ENCODE measurements at regions not wholly inside any gene's neighbourhood (a gene's known extent, or its start where the extent isn't known, plus 50 kb on each side); places are given as distances from the start of the nearest gene placed in this dataset.

DNA sequence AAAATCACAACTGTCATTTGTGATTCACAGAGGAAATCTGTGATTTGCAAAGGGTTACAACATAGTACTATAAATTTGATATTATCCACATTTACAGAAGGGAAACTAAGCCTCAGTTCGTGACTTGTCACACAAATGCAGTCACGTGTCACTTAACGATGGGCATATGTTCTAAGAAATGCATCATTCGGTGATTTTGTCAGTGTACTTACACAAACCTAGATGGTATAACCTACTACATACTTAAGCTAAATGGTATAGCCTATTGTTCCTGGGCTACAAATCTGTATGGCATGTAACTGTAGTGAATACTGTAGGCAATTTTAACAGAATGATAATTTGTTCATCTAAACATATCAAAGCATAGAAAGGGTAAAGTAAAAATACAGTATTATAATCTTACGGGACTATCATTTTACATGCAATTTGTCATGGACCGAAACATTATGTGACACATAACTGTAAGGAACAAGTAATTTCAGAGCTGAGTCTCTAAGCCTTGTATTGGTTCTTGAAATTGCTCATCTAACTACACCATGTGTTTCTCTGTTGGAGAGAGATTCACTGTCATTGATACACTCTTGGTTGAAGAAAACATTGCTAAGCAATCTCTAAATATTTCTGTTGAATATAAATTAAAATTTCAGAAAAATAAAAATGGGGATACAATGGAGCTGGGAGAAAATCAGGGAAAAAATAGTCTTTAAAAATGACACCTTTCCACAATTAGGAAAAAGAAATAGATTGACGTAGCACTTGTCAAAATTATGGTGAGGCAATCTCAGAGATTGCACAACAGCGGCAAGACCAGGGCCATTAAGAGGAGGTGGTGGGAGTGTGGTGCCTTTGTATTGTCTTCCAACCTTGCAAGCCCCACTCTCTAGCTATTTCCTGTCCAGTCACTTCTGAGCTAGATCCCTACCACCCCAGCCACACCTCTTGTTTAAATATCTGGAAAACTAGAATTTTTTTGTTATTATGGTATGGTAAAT lies 645.8 kb upstream of the TBL1XR1 start:
- H3K36me3 ChIP-seq (replicated peaks in 1 of 2), result no peaks in the 10 kb centered on the region
- H3K27me3 ChIP-seq, result no peaks in the 10 kb centered on the region
- WGBS, 4 donors, result 90 to 97% (median 93%) methylated on average over 8 of the region's 8 CpGs
- H3K4me1 ChIP-seq (replicated peaks in 1 of 2), result no peaks in the 10 kb centered on the region
- no peak overlapping the region for H3K4me3 ChIP-seq
- H3K27ac ChIP-seq, result no peak overlapping the region
- intact Hi-C loops (cut with DNase I), result no loop called here
- TF ChIP-seq, protein P1, sequence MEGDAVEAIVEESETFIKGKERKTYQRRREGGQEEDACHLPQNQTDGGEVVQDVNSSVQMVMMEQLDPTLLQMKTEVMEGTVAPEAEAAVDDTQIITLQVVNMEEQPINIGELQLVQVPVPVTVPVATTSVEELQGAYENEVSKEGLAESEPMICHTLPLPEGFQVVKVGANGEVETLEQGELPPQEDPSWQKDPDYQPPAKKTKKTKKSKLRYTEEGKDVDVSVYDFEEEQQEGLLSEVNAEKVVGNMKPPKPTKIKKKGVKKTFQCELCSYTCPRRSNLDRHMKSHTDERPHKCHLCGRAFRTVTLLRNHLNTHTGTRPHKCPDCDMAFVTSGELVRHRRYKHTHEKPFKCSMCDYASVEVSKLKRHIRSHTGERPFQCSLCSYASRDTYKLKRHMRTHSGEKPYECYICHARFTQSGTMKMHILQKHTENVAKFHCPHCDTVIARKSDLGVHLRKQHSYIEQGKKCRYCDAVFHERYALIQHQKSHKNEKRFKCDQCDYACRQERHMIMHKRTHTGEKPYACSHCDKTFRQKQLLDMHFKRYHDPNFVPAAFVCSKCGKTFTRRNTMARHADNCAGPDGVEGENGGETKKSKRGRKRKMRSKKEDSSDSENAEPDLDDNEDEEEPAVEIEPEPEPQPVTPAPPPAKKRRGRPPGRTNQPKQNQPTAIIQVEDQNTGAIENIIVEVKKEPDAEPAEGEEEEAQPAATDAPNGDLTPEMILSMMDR (IDR thresholded peaks at IDR 0.05), result no peak
- no peak for TF ChIP-seq POLR2A (IDR thresholded peaks at IDR 0.05)
- H3K9me3 ChIP-seq (replicated peaks in 1 of 3), result no peaks in the 10 kb centered on the region
- DNase-seq, result no peak

DNA sequence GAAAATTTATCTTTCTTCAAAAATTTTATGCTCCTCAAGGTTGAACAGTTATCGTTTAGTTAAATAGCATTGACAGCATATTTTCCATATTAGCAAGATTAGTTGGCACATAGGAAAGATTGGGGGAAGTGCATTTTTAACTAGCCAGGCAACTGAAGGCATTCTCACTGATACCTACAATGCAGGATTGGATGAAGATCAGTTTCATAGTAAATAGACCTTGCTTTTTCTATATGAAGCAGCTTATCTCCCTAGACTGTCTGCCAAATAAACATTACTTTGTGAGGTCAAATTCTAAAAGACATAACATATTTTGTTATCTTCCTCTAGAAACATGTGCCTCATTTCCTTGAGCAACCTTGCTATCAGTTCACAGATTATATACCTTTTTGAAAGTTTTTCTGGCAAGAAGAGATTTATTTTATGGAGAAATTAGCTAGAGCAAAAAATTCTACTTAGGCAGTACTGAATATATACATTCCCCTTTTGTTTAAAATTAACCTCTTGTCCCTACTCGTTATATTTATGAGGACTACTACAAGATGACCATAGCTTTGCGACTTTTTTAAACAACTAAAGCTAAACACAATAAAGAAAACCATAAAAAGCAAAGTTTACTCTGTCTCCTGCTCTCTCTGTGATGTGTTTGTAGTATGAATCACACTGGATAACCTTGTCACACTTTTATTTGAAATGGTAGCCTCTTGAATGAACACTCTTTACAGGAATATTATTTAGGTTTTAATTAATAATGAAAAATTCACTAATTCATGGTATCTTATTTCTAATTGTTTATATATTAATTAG lies 654.9 kb upstream of the TBL1XR1 start:
- H3K4me3 ChIP-seq, result peak overlapping the region in 1 of 4 donors; percentile 2
- WGBS, 4 donors, result 38 to 47% (median 44%) methylated on average over 3 of the region's 3 CpGs
- no peaks in the 10 kb centered on the region for H3K36me3 ChIP-seq (replicated peaks in 1 of 2)
- no peak for DNase-seq
- intact Hi-C loops (cut with DNase I), result no loop called here
- H3K9me3 ChIP-seq (replicated peaks in 1 of 3), result no peaks in the 10 kb centered on the region
- no peak for TF ChIP-seq POLR2A (IDR thresholded peaks at IDR 0.05)
- TF ChIP-seq, protein P1 (IDR thresholded peaks at IDR 0.05), result no peak
- H3K27ac ChIP-seq, result no peak overlapping the region
- H3K27me3 ChIP-seq, result no peaks in the 10 kb centered on the region
- H3K4me1 ChIP-seq (replicated peaks in 1 of 2), result peaks cover 0 to 8% of the 10 kb centered on the region in 2 donors

DNA sequence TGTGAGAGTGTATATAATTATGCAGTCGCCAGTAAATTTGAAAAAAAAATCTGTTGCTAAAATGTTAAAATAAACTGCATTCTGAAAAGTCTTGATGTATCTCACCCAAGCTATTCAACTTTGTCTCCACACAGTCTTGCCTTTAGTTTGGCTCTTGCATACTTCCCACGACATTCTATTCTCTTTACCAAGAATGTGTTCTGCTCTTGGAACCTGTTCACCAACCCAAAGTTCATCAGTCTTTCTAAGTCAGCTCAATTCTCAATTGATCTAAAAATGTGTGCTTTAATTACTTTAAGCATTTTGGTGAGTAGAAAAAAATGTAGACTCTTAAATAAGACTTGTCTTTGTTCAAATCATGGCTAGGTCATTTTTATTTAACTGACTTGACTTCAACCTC lies 657.7 kb upstream of the TBL1XR1 start:
- WGBS, 4 donors, result 86 to 97% (median 89%) methylated on average over 2 of the region's 2 CpGs
- H3K27ac ChIP-seq, result no peak overlapping the region
- H3K9me3 ChIP-seq (replicated peaks in 1 of 3), result no peaks in the 10 kb centered on the region
- H3K36me3 ChIP-seq (replicated peaks in 1 of 2), result no peaks in the 10 kb centered on the region
- H3K4me1 ChIP-seq (replicated peaks in 1 of 2), result peaks cover 0 to 8% of the 10 kb centered on the region in 2 donors
- H3K27me3 ChIP-seq, result no peaks in the 10 kb centered on the region
- TF ChIP-seq, protein P1 (IDR thresholded peaks at IDR 0.05), result no peak
- TF ChIP-seq POLR2A (IDR thresholded peaks at IDR 0.05), result no peak
- intact Hi-C loops (cut with DNase I), result no loop called here
- no peak for DNase-seq
- no peak overlapping the region for H3K4me3 ChIP-seq

DNA sequence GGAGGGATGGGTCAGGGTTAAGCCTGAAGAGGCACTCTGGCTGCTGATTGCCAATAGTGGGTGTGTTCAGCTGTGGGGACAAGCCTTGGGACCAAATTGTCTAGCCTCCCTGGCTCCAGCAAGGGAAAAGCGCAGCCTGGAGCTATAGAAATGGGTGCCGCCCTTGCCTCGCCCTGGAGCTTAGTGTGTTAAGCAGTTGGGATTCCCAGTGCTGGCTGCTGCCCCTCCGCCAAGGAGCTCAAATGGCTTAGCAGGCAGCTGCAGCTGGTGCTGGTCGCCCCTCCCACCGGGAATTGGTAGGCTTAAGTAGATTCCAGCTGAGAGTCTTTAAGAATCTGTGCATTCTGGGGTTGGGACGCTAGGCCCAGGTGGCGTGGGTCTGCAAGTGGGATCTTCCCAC lies 662.9 kb upstream of the TBL1XR1 start:
- H3K4me3 ChIP-seq, result no peak overlapping the region
- no peaks in the 10 kb centered on the region for H3K27me3 ChIP-seq
- WGBS, 4 donors, result 95% methylated on average over 8 of the region's 8 CpGs; no CpG with 5 or more reads in 1 of the 4 donors
- intact Hi-C loops (cut with DNase I), result no loop called here
- no peak overlapping the region for H3K27ac ChIP-seq
- no peaks in the 10 kb centered on the region for H3K4me1 ChIP-seq (replicated peaks in 1 of 2)
- peaks cover 0 to 20% (median 10%) of the 10 kb centered on the region in 3 donors for H3K9me3 ChIP-seq (replicated peaks in 1 of 3)
- DNase-seq, result no peak
- TF ChIP-seq, protein P1 (IDR thresholded peaks at IDR 0.05), result no peak
- TF ChIP-seq POLR2A (IDR thresholded peaks at IDR 0.05), result no peak
- H3K36me3 ChIP-seq (replicated peaks in 1 of 2), result no peaks in the 10 kb centered on the region

All from adrenal gland (tissue), 9 donors.